HEK293 (cell line): ENCODE measurements at regions not wholly inside any gene's neighbourhood (a gene's known extent, or its start where the extent isn't known, plus 50 kb on each side); places are given as distances from the start of the nearest gene placed in this dataset.

ENCODE experiments used
- KLF10 ChIP-seq: fragments of 450-650 bp; IDR thresholded peaks from 2 replicates; pipeline ENCODE4 v1.5.1; 2018; ENCODE audit warnings: missing biosample characterization, mild to moderate bottlenecking, missing genetic modification characterization
- ZNF514 ChIP-seq: fragments of 450-650 bp; formaldehyde crosslinking; IDR thresholded peaks from 2 replicates; pipeline ENCODE4 v1.5.1; 2016; ENCODE audit warnings: missing biosample characterization, missing genetic modification characterization
- ZNF548 ChIP-seq: fragments of 450-650 bp; formaldehyde crosslinking; IDR thresholded peaks from 2 replicates; pipeline ENCODE4 v1.5.1; 2016; ENCODE audit warnings: missing biosample characterization, missing genetic modification characterization
- ZNF560 ChIP-seq: fragments of 450-650 bp; formaldehyde crosslinking; IDR thresholded peaks from 2 replicates; pipeline ENCODE4 v1.5.1; 2017; ENCODE audit warnings: missing biosample characterization, missing genetic modification characterization, borderline replicate concordance
- ZNF600 ChIP-seq: fragments of 450-650 bp; formaldehyde crosslinking; IDR thresholded peaks from 2 replicates; pipeline ENCODE4 v1.5.1; 2016; ENCODE audit warnings: missing biosample characterization, missing genetic modification characterization
- ZNF785 ChIP-seq: fragments of 450-650 bp; formaldehyde crosslinking; IDR thresholded peaks from 2 replicates; pipeline ENCODE4 v1.5.1; 2016; ENCODE audit warnings: missing biosample characterization, missing genetic modification characterization
- TF ChIP-seq, protein P1 (sequence below): fragments of 450-650 bp; formaldehyde crosslinking; IDR thresholded peaks from 2 replicates; pipeline ENCODE4 v1.5.1; 2016; ENCODE audit warnings: missing biosample characterization, missing genetic modification characterization

DNA sequence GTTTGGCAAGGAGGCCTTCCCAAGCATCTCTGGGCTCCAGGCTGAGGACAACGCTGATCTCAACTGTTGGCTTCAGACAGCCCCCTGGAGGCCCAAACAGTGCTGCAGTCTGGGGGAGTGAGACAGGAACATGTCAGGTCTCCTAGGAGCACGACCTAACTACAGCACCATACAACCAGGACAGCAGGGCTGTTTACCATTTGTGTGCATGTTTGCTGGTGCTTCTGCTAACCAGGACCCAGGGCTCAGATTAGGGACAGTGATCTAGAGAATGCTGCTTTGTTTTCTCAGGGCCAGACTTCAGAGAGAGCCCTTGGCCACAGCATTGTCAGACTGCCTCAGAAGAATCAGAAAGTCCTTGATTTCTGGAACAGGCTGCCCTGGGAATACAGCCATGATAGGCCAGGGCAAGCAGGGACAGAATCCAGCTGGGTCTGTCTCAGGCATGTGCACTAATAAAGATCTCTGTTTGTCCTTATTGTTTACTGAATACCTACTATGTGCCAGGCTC, 126.5 kb downstream of the VPREB1 start:
- TF ChIP-seq KLF10 (tag by site-specific recombination) = no peak
- no peak for TF ChIP-seq ZNF560 (tag by site-specific recombination)
- no peak for TF ChIP-seq ZNF600
- no peak for TF ChIP-seq ZNF514 (tag by site-specific recombination)
- TF ChIP-seq ZNF785 (tag by site-specific recombination) = no peak
- TF ChIP-seq, protein P1, sequence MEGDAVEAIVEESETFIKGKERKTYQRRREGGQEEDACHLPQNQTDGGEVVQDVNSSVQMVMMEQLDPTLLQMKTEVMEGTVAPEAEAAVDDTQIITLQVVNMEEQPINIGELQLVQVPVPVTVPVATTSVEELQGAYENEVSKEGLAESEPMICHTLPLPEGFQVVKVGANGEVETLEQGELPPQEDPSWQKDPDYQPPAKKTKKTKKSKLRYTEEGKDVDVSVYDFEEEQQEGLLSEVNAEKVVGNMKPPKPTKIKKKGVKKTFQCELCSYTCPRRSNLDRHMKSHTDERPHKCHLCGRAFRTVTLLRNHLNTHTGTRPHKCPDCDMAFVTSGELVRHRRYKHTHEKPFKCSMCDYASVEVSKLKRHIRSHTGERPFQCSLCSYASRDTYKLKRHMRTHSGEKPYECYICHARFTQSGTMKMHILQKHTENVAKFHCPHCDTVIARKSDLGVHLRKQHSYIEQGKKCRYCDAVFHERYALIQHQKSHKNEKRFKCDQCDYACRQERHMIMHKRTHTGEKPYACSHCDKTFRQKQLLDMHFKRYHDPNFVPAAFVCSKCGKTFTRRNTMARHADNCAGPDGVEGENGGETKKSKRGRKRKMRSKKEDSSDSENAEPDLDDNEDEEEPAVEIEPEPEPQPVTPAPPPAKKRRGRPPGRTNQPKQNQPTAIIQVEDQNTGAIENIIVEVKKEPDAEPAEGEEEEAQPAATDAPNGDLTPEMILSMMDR (tag by site-specific recombination) = no peak; the same call in 1 of the 2 replicates
- TF ChIP-seq ZNF548 (tag by site-specific recombination) = no peak
